GM21619 (cell line): ENCODE measurements at regions not wholly inside any gene's neighbourhood (a gene's known extent, or its start where the extent isn't known, plus 50 kb on each side); places are given as distances from the start of the nearest gene placed in this dataset.
A peak's percentile ranks its signal among the peaks of the same experiment; 100 is the strongest.
"Not testable (repeated sequence)": the region's sequence is repeated elsewhere in the genome, so short reads cannot be mapped to it uniquely, and the experiment has no call there.

ENCODE experiments used
- ATAC-seq: cut with Tn5 transposase; IDR thresholded peaks from one replicate; pipeline ENCODE4 v1.9.1; 2021; ENCODE audit not compliant: unreplicated experiment

DNA sequence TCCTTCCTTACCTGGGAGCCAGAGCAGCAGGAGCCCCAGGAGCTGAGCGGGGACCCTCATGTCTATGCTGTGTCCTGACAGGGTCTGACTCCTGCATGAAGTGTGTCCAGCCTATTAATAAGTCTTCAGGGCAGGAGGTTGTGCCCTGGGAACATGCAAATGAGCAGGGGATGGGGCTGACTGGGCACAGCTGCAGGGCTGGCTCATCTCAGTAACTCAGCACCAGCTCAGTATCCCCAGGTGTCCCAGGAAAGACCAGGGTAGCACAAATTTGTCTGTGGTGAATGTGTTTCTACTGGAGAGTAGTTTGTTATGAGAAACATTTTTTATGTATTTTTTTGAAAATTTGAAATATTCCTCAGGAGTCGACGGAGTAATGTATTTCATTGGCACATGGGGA, 301.3 kb downstream of the RPIA start:
- ATAC-seq = not testable (repeated sequence)

- not testable (repeated sequence) for ATAC-seq
Observed at GRCh38 chr2:88994856-88995255, 303.4 kb downstream of the RPIA start.

DNA sequence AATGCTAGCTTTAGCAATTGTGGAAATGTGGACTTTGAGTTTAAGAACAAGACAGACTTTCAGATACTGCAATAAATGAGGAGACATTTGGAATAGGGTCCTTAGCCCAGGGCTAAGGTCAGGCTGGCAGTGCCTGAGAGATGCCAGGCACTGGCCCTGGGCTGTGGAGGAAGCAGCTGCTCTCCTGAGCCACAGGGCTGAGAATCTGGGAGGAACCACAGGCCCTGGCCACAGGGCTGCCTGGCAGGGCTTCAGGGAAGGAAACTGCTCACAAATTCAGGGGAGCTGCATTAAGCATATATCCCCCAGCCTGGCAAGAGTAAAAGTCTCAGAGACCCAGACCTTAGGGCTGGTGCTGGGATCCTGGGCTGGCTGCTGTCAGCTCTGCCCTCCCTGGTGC, 305.1 kb downstream of the RPIA start:
- not testable (repeated sequence) for ATAC-seq

DNA sequence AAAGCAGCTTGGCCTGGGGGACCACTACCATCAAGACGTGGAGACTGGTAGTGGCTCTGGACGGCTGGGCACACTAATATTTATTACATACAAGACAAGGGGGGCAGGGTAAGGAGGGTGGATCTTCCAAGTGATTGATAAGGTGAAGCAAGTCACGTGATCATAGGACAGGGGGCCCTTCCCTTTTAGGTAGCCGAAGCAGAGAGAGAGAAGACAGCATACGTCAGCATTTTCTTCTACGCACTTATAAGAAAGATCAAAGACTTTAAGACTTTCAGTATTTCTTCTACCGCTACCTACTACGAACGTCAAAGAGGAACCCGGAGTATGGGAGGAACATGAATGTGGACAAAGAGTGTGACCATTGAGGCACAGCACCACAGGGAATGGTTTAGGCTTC, 307.9 kb downstream of the RPIA start:
- ATAC-seq = no peak

DNA sequence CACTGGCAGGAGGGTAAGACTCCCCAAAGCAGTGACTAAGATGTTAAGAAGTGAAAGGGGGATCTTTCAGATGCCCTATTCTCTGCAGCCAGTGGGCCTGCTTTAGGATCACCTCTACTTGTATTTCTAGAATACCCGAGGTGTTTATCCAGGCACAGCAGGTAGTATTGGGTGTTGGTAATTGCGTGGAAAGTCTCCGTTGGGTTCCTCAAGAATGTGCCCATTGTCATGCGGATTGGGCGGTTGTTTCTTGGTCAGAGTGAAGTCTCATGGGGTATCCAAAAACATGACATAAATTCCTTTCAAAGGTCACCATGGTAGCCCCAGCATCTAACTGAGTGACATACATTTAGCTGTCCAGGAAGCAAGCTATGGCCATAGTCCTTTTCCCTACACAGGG, 308.8 kb downstream of the RPIA start:
- ATAC-seq = no peak

DNA sequence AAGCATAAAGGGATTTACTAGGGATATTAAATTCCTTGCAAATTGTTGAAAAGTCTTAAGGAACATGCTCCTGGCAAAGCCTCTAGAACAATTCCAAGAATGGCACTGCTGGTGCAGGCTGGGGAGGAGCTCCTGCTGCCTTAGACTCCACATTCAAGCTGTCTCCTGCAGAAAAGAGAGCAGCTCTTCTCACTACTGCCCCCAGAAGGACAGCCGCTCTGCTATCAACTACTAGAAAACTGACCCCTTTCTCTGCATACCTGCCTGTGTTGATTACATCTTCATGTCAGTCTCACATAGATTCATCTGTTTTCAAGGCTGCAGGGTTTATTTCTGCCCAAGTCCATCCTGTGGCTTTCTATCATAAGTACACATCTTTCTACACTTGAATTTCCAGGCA, 312.8 kb downstream of the RPIA start:
- ATAC-seq = not testable (repeated sequence)

DNA sequence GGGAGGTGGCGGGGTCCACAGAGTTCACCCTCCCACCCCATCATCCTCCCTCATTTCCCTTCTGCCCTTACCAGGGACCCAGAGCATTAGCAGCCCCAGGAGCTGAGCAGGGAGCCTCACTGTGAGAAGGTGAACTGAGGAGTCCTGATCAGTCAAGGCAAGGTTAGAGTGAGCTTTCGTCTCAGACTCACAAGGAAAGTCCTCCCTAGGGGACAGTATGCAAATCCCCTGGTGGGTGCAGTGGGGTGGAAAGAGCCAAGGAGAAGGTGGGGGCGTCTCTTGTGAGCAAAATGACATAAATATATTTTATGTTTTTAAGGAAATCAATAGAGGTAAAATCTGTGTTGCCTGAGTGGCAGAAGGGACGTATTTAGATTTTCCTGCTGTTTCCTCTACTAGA, 329.1 kb downstream of the RPIA start:
- not testable (repeated sequence) for ATAC-seq

GRCh38 chr2:89026296-89026695, 334.8 kb downstream of the RPIA start:
- ATAC-seq = not testable (repeated sequence)

- not testable (repeated sequence) for ATAC-seq
Observed at GRCh38 chr2:89027115-89027514, 335.6 kb downstream of the RPIA start.

DNA sequence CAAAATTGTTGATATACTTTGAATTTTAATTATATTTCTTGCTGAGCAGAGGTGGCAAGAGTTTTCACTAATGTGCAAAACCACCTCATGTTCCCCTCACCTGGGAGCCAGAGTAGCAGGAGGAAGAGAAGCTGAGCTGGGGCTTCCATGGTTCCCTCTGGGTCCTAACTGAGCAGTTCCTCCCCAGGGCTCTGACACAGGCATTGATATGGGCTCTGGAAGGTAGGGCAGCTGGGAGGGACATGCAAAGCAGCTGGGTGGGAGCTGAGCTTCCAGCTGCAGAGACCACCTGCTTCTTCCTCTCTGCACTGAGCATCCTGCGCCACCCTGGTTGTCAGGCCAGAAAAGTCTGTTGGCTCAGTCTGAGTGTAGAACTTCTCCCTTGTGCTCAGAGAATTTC, 336.1 kb downstream of the RPIA start:
- not testable (repeated sequence) for ATAC-seq

GRCh38 chr2:89029257-89029656, 337.8 kb downstream of the RPIA start:
- ATAC-seq = not testable (repeated sequence)

GRCh38 chr2:89048138-89049066, 356.9 kb downstream of the RPIA start:
- not testable (repeated sequence) for ATAC-seq

- not testable (repeated sequence) for ATAC-seq
Observed at GRCh38 chr2:89058616-89059015, 367.1 kb downstream of the RPIA start.

DNA sequence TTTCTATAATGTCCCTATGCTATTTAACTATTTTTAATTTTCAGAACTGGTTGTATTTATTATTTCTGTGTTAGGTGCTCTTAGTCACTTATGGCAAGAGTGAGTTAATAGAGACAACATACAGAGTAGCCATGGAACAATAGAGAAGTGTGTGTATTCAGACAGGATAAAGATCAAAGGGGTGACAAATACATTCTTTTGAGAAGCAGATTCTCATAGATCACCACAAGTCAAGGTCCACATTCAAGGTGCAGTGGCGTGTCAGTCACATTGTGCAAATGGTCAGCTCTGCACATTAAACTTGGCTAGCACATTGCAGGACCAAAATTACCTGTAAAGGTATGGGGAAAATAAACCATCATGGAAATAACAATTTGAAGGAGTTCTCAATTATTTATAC, 369.7 kb downstream of the RPIA start:
- not testable (repeated sequence) for ATAC-seq

GRCh38 chr2:89076771-89077170, 385.3 kb downstream of the RPIA start:
- ATAC-seq = not testable (repeated sequence)

- ATAC-seq = not testable (repeated sequence)
Observed at GRCh38 chr2:89092911-89093310, 401.4 kb downstream of the RPIA start.

GRCh38 chr2:89095060-89095459, 403.6 kb downstream of the RPIA start:
- ATAC-seq = not testable (repeated sequence)

DNA sequence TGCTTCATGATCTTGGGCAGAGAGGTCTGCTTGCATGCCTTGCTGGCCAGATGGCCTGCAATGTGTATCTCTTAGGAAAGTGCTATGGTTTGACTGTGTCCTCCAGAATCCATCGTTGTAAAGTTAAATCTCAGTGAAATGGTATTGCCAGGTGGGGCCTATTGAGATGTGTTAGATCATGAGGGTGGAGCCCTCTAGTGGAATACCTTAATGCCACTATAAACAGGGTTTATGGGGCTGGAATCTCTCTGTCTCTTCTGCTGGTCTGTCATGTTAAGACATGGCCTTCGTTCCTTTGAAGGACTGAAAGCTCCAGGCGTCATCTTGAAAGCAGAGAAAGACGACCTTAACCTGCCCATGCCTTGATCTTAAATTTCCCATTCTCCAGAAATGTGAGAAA, 411.1 kb downstream of the RPIA start:
- not testable (repeated sequence) for ATAC-seq

- ATAC-seq = peak; percentile 72
Observed at GRCh38 chr2:89106369-89107019, 415.0 kb downstream of the RPIA start.

GRCh38 chr2:89112434-89112833, 421.0 kb downstream of the RPIA start:
- not testable (repeated sequence) for ATAC-seq

- not testable (repeated sequence) for ATAC-seq
Observed at GRCh38 chr2:89113286-89113685, 421.8 kb downstream of the RPIA start.

DNA sequence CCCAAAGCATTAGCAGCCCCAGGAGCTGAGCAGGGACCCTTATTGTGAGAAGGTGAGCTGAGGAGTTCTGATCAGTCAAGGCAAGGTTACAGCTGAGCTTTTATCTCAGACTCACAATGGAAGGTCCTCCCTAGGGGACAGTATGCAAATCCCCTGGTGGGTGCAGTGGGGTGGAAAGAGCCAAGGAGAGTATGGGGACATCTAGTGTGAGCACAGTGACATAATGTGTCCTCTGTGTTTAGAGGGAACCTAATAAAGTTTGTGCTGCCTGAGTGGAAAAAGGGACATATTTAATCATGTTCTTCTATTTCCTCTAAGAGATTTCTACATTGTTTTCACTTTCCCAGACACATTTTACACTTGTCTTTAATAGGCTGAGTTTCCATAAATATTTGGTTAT, 438.0 kb downstream of the RPIA start:
- not testable (repeated sequence) for ATAC-seq
